GM12878 (cell line): ENCODE measurements at regions not wholly inside any gene's neighbourhood (a gene's known extent, or its start where the extent isn't known, plus 50 kb on each side); places are given as distances from the start of the nearest gene placed in this dataset.

ENCODE experiments used
- ATAC-seq: fragments of 200-7000 bp; cut with Tn5 transposase; 3 replicates; pipeline ENCODE4 v1.9.1; 2020; ENCODE audit warnings: mild to moderate bottlenecking, moderate library complexity
- BruUV-seq: library from RNA; stranded (reverse); fragments of 400-500 nt; replicated peaks from 2 replicates; lab custom pipeline; 2021; lab: Mats Ljungman, UMichigan
- CTCF ChIA-PET: fragments of 300-600 bp; sonication (Branson Sonifier 250); formaldehyde crosslinking; extraction: SDS; loops from one replicate; lab custom pipeline; 2021; ENCODE audit warnings: inconsistent platforms; lab: Yijun Ruan, JAX
- POLR2A ChIA-PET: fragments of 350-600 bp; formaldehyde crosslinking; extraction: SDS; loops from one replicate; lab custom pipeline; 2021; ENCODE audit warnings: inconsistent platforms; lab: Charles Lee
- RAD21 ChIA-PET: fragments of 300-600 bp; sonication (Branson Sonifier 250); formaldehyde crosslinking; loops from one replicate; lab custom pipeline; 2023; ENCODE audit warnings: antibody characterized with exemption; ENCODE audit not compliant: unreplicated experiment; lab: Charles Lee
- SMC1A ChIA-PET: fragments of 300-600 bp; sonication (Branson Sonifier 250); formaldehyde crosslinking; loops from one replicate; lab custom pipeline; 2023; ENCODE audit not compliant: unreplicated experiment, uncharacterized antibody; lab: Charles Lee
- DNase-seq: peaks from one replicate; pipeline ENCODE4 v3.0.0-alpha.2; 2011; ENCODE audit warnings: low read depth, low spot score
- FAIRE-seq: peaks from 3 replicates; lab custom pipeline; 2011; peaks lifted over from hg19 to GRCh38; lab: Jason Lieb, UNC
- H2AFZ ChIP-seq: 2 replicates; pipeline ENCODE4 v1.6.0; 2011; ENCODE audit warnings: low read depth, low read length, control low read depth; ENCODE audit not compliant: control insufficient read depth
- H3K27ac ChIP-seq: 2 replicates; pipeline ENCODE4 v1.5.1; 2011; ENCODE audit warnings: control low read depth; ENCODE audit not compliant: control insufficient read depth, insufficient read depth
- H3K27me3 ChIP-seq, 2 experiments: replicated peaks in 1 of 2; 2 replicates each; pipeline versions ENCODE4 v1.6.0 to v1.6.1; 2011; ENCODE audit warnings: low read length in 1 of 2; ENCODE audit not compliant: control insufficient read depth in 2 of 2, insufficient read depth in 2 of 2
- H3K36me3 ChIP-seq, 2 experiments: 2 replicates each; pipeline ENCODE4 v1.5.1; 2011; ENCODE audit warnings: low read length in 1 of 2; ENCODE audit not compliant: control insufficient read depth in 2 of 2, insufficient read depth in 2 of 2
- H3K4me1 ChIP-seq: 2 replicates; pipeline ENCODE4 v1.6.1; 2011; ENCODE audit warnings: mild to moderate bottlenecking, low read length, moderate library complexity, mixed read lengths; ENCODE audit not compliant: control insufficient read depth, insufficient read depth
- H3K4me2 ChIP-seq: 2 replicates; pipeline ENCODE4 v1.6.0; 2011; ENCODE audit warnings: control low read depth; ENCODE audit not compliant: control insufficient read depth, insufficient read depth
- H3K4me3 ChIP-seq: fragments of 200-600 bp; sonication (generic); 2 replicates; pipeline ENCODE4 v1.5.1; 2016
- H3K79me2 ChIP-seq: 2 replicates; pipeline ENCODE4 v1.6.0; 2011; ENCODE audit warnings: low read length; ENCODE audit not compliant: control insufficient read depth, insufficient read depth
- H3K9ac ChIP-seq: 2 replicates; pipeline ENCODE4 v1.8.0; 2011; ENCODE audit warnings: low read length, control low read depth, mixed read lengths; ENCODE audit not compliant: control insufficient read depth, insufficient read depth
- H3K9me3 ChIP-seq: replicated peaks from 3 replicates; pipeline ENCODE4 v1.5.1; 2011; ENCODE audit warnings: mild to moderate bottlenecking, low read length; ENCODE audit not compliant: control insufficient read depth, insufficient read depth
- H4K20me1 ChIP-seq: 2 replicates; pipeline ENCODE4 v1.6.0; 2011; ENCODE audit not compliant: control insufficient read depth, insufficient read depth
- CBFB ChIP-seq: IDR thresholded peaks from 2 replicates; pipeline ENCODE4 v1.6.1; 2016; ENCODE audit warnings: antibody characterized with exemption, low read depth
- ELK1 ChIP-seq: IDR thresholded peaks from 2 replicates; pipeline ENCODE4 v1.6.1; 2012; ENCODE audit warnings: low read depth, low read length, improper control_type of control experiment
- JUND ChIP-seq: IDR thresholded peaks from 2 replicates; pipeline ENCODE4 v1.6.1; 2012; ENCODE audit warnings: low read depth, mild to moderate bottlenecking, low read length, improper control_type of control experiment, moderate library complexity
- KAT2A ChIP-seq: conservative IDR thresholded peaks from 2 replicates; pipeline ENCODE4 v1.6.1; 2011; ENCODE audit warnings: low read depth, low read length; ENCODE audit not compliant: control insufficient read depth
- LARP7 ChIP-seq: fragments of 450-650 bp; IDR thresholded peaks from 2 replicates; pipeline ENCODE4 v1.6.1; 2017; ENCODE audit warnings: mild to moderate bottlenecking
- NR2C1 ChIP-seq: fragments of 450-650 bp; IDR thresholded peaks from 2 replicates; pipeline ENCODE4 v1.6.1; 2017; ENCODE audit warnings: antibody characterized with exemption, mild to moderate bottlenecking, moderate library complexity
- USF2 ChIP-seq: IDR thresholded peaks from 2 replicates; pipeline ENCODE4 v1.6.1; 2011; ENCODE audit warnings: low read depth, low read length, improper control_type of control experiment, borderline replicate concordance
- WGBS: methylation state at CpG from one replicate; pipeline ENCODE4 v1.1.6; 2016; ENCODE audit warnings: low lambda C conversion rate; ENCODE audit not compliant: insufficient replicate concordance, insufficient coverage; ENCODE audit errors: missing lambda C conversion rate; 5-methylcytosine and 5-hydroxymethylcytosine counted together
- in situ Hi-C: fragments of 300-500 bp; cut with MboI; formaldehyde crosslinking; loops from 9 replicates; pipeline ENCODE4 v1.14.3; 2018; ENCODE audit warnings: mixed read lengths
- intact Hi-C: fragments of 100-400 bp; cut with micrococcal nuclease; formaldehyde crosslinking; loops from one replicate; pipeline ENCODE4 v1.14.2; 2022; ENCODE audit not compliant: unreplicated experiment

- TF ChIP-seq JUND (no peak), ELK1 (no peak), KAT2A (no peak), NR2C1 (no peak), LARP7 (no peak)
Observed at GRCh38 chr2:16073921-16074425, 133.6 kb downstream of the MYCN start (continued).

- intact Hi-C loops (no loop called here), in situ Hi-C loops (no loop called here)
- ChIA-PET RAD21 (no interaction called here), SMC1A (no interaction called here), POLR2A (no interaction called here), CTCF (no interaction called here)
- Histone ChIP-seq H3K9me3 (no peaks in the 10 kb centered on the region), H2AFZ (no peak overlapping the region), H3K4me2 (no peak overlapping the region), H3K79me2 (no peaks in the 10 kb centered on the region), H3K36me3 (no peaks in the 10 kb centered on the region), H3K27ac (no peak overlapping the region), H3K4me1 (no peaks in the 10 kb centered on the region), H3K9ac (no peak overlapping the region), H3K4me3 (no peak overlapping the region), H4K20me1 (no peaks in the 10 kb centered on the region), H3K27me3 (no peaks in the 10 kb centered on the region; a peak in 1 of 4 replicates)
- no peak for DNase-seq
- no TSS peak for BruUV-seq
- FAIRE-seq: no peak
- WGBS: 9% methylated on average over 4 of the region's 4 CpGs
- no peak for ATAC-seq
- no peak for TF ChIP-seq USF2
- TF ChIP-seq CBFB: no peak
Observed at GRCh38 chr2:16073471-16073870, 133.1 kb downstream of the MYCN start.
